ENCODE measurements at regions not wholly inside any gene's neighbourhood (a gene's known extent, or its start where the extent isn't known, plus 50 kb on each side); places are given as distances from the start of the nearest gene placed in this dataset.
A peak's percentile ranks its signal among the peaks of the same experiment; 100 is the strongest.

GRCh38 chr11:27907530-27907929 lies 200.4 kb downstream of the KIF18A start:
- FAIRE-seq: peak; percentile 39
- no peak for DNase-seq (ENCODE audit: low spot score)

DNA sequence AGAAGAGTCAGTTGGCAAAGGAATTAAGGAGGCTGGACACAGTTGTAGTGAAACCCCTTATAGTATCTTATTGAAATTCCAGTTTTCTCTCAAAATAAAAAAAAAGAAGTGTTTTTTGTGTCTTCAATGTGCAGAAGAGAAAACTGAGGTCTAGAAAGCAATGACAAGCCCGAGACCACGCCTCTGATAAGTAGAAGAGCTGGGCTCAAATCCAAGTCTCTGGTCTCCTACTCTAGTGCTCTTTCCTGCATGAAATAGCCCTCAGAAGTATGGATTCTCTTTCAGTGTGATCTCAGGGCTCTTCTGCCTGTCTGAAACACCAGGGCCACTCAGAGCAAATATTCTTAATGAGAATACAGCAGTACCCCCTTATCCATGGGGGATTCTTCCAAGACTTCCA lies 200.9 kb downstream of the KIF18A start:
- FAIRE-seq: no peak
- DNase-seq (ENCODE audit: low spot score): no peak

- FAIRE-seq (peak; percentile 70), DNase-seq (ENCODE audit: low spot score) (peak; percentile 61)
Measured at GRCh38 chr11:27904358-27905055, 203.4 kb downstream of the KIF18A start.

GRCh38 chr11:27902981-27903624 lies 202.8 kb upstream of the BDNF start:
- DNase-seq (ENCODE audit: low spot score): peak; percentile 83
- peak; percentile 69 for FAIRE-seq

- FAIRE-seq (no peak), DNase-seq (ENCODE audit: low spot score) (no peak)
Measured at GRCh38 chr11:27898166-27898565, 197.9 kb upstream of the BDNF start.

DNA sequence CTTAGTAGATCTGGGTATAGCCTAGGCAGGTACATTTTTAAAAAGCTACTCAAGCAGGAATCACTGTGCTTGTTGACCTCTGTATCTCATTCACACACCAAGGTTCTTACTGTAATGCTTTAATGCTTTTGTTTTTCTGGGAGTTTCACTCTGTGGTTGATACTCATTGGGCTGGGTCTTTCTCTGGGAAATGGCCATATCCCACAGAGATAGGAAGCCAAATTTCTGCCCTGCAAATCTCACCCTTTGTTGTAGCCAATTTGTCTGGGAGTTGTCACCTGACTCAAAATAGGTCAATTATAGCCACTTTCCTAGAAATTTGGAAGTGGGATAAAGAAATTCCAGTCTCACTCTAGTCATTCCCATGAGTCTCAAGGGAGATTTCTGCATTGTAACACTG lies 195.8 kb upstream of the BDNF start:
- DNase-seq (ENCODE audit: low spot score) (no peak), FAIRE-seq (no peak)

- peak; percentile 36 for DNase-seq (ENCODE audit: low spot score)
- peak; percentile 57 for FAIRE-seq
Measured at GRCh38 chr11:27894552-27894951, 194.3 kb upstream of the BDNF start.

DNA sequence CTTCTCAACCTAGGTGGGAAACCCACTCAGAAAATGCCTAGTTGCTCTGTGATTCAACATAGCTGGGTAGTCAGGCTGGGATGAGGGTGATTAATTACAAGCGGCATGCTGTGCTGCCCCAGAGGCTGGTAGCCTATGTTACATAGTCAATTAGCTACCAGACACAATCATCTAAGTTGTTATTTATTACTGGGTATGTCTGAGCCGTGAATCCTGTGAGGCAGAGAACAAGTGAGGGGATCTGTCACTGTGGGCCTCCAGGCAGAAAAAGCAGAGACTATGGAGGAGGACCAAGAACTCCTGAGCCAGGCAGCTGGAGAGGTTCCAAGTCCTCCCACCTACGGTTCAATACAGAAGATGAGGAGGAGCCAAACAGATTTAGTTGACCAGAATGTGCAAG lies 186.6 kb upstream of the BDNF start:
- FAIRE-seq (no peak), DNase-seq (ENCODE audit: low spot score) (peak; percentile 24)

DNA sequence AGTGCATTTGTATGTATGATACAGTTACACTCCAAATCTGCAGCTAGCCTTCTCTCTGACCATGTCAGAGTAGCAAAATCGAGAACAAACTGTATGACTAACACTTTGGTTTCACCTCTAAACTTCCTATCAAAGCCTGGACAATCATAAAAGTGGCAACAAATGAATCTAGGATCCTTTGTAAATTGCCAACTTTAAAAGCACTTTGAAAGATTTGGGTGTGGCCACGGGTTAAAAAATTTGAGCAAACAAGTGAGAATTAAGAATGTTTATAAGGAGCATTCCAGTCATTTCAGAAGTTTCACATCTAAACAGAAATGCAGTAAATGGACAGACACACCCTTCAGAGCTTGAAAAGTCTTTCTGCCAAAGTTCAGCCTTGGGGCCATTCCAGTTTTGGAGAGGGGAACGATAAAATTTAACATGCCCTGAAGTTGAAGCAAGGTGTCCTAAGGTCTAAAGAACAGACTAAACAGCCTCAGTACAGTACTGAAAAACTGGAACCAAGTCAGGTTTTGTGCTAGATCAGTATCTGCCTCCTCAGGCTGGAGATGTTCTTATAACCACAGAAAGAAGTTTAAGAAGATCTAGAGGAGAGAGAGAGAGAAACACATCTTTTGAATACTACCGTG lies 181.9 kb upstream of the BDNF start:
- FAIRE-seq: no peak
- DNase-seq (ENCODE audit: low spot score): no peak

GRCh38 chr11:27875831-27876775 lies 175.8 kb upstream of the BDNF start:
- no peak for FAIRE-seq
- no peak for DNase-seq (ENCODE audit: low spot score)

DNA sequence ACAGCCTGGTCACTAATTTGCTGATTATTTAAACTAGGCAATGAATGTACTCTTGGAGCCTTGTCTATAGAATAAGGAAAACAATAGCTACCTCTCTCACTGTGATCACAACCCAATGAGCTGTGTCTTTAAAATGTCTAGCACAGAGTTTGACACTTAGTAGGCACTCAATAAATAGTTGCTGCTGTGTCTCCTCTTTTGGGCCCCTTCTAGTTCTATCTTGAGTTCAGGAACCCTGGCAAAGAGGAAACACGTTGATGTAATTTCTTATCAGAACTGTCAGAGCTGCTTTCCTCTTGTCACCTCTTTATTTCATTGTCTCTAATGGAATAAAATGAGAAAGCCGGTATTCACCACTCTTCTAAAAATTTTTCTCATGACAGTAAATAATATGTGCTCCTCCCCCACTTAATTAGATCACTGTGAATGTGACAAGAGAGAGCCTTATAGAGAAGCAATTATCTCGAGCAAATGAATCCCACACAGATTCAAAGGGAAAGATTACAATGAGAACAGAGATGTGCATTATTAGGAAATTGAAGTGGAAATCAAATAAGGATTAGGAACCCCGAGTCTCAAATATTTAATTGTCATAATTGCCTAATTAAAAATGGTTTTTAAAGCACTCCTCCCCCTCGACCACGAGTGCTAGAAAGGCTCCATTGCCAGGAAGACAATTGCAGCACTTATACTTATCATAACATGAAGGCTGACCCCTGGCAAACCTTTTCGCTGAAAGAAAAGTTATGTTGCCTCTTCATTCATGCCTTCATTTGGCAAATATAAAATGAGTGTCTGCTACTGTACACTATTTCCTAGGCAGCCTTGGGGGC lies 175.0 kb upstream of the BDNF start:
- DNase-seq (ENCODE audit: low spot score) (no peak), FAIRE-seq (no peak)

GRCh38 chr11:27873664-27874063 lies 173.4 kb upstream of the BDNF start:
- DNase-seq (ENCODE audit: low spot score): no peak
- FAIRE-seq: no peak

DNA sequence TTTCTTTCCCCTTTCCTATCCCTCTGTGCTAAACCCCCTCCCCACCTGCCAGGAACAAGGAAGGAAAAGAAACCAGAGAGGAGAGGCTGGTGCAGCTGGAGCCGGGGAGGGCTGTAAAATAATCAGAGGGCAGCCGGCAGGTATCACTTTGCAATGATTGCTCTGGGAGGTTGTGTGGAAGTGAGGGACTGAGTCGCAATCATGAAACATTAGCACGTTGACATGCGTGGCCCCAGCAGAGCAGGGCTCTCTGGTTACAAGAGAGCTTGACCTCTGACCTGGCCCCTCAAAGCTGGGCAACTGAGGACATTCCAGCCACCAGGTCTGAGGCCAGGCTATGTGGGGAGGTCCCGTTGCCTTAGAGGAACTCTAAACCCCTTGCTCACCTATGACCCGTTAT lies 170.8 kb upstream of the BDNF start:
- FAIRE-seq: no peak
- no peak for DNase-seq (ENCODE audit: low spot score)

- no peak for DNase-seq (ENCODE audit: low spot score)
- no peak for FAIRE-seq
Measured at GRCh38 chr11:27869701-27870100, 169.4 kb upstream of the BDNF start.

GRCh38 chr11:27868709-27869108 lies 168.5 kb upstream of the BDNF start:
- FAIRE-seq: no peak
- no peak for DNase-seq (ENCODE audit: low spot score)

DNA sequence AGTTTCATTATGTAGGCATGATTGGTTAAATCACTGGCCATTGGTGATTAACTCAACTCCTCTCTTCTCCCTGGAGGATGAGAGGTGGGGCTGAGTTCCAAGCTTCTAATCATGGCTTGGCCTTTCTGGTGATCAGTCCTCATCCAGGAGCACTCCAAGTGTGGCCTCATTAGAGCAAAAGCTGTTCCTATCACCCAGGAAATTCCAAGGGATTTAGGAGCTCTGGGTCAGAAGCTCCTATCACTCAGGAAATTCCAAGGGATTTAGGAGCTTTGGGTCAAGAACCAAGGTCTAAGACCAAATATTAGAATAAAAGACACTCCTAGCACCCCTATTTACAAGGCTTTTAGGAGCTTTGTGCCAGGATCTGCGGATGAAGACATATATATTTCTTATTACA lies 168.0 kb upstream of the BDNF start:
- DNase-seq (ENCODE audit: low spot score) (no peak), FAIRE-seq (no peak)

- DNase-seq (ENCODE audit: low spot score): no peak
- FAIRE-seq: no peak
Measured at GRCh38 chr11:27865105-27865504, 164.8 kb upstream of the BDNF start.

DNA sequence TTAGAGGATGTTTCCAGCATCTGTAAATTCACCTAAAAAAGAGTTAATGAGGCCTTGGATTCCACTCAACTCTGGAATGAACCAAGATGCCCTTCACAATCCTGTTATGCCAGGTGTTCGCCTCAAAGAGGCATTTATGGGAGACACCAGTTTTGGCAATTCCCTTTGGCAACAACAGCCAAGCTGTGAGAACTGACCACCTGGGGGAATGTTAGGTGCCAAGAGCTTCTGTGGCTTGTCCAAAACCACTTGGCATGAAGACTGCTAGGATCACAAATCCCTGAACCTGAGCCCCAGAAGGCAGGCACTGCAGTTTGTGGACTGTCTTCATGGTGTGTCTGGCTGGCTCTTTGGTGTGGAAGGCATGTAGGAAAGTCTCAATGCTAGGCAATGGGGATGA lies 164.4 kb upstream of the BDNF start:
- no peak for DNase-seq (ENCODE audit: low spot score)
- FAIRE-seq: no peak

DNA sequence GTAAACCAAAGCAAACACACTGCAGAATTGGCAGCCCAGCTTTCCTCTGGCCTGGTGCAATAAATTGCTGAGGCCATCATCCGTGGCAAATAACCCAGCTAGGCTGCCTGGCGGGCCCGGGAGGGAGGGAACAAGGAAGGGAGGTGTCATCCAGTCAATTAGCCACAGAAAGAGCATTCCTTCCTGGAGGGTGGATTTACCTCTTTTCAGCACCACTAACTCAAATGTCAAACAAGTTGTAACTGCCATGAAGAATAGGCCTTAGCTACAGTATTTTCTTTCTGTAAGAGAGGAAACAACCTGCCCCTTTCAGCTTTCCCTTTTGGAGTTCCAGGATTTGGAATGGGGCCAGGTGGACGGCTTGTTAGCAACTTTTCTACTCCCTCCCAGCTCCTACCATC lies 163.8 kb upstream of the BDNF start:
- peak; percentile 80 for FAIRE-seq
- peak; percentile 60 for DNase-seq (ENCODE audit: low spot score)

- FAIRE-seq (no peak), DNase-seq (ENCODE audit: low spot score) (no peak)
Measured at GRCh38 chr11:27863637-27864036, 163.4 kb upstream of the BDNF start.
